Lower leg skin (tissue), 4 donors: ENCODE measurements at regions not wholly inside any gene's neighbourhood (a gene's known extent, or its start where the extent isn't known, plus 50 kb on each side); places are given as distances from the start of the nearest gene placed in this dataset.

Source experiments
- DNase-seq, 2 donors: peaks; one replicate each; pipeline ENCODE4 v3.0.0-alpha.2; 2019; ENCODE audit warnings: low spot score in 2 of 2
- H3K4me3 ChIP-seq: fragments of 200-600 bp; sonication (generic); 2 replicates; pipeline ENCODE4 v1.5.1; 2017; ENCODE audit warnings: mild to moderate bottlenecking, low read depth; ENCODE audit not compliant: poor library complexity, severe bottlenecking
- POLR2A ChIP-seq, 2 donors: fragments of 450-650 bp; IDR thresholded peaks; one replicate each; pipeline ENCODE4 v1.6.1; 2016 to 2017; ENCODE audit warnings: antibody characterized with exemption in 2 of 2, mild to moderate bottlenecking in 1 of 2, moderate library complexity in 1 of 2
- WGBS, 2 donors: methylation state at CpG; one replicate each; pipeline ENCODE4 v1.1.5; 2018; 5-methylcytosine and 5-hydroxymethylcytosine counted together
- intact Hi-C: fragments of 100-400 bp; cut with DNase I; formaldehyde crosslinking; loops from one replicate; pipeline ENCODE4 v1.15.0; 2023; ENCODE audit warnings: low total_unique reads
- TF ChIP-seq, protein P1 (sequence below), 3 donors: fragments of 450-650 bp; IDR thresholded peaks; one replicate each; pipeline ENCODE4 v1.5.1; 2016; ENCODE audit warnings: antibody characterized with exemption in 3 of 3, mild to moderate bottlenecking in 3 of 3, moderate library complexity in 2 of 3

DNA sequence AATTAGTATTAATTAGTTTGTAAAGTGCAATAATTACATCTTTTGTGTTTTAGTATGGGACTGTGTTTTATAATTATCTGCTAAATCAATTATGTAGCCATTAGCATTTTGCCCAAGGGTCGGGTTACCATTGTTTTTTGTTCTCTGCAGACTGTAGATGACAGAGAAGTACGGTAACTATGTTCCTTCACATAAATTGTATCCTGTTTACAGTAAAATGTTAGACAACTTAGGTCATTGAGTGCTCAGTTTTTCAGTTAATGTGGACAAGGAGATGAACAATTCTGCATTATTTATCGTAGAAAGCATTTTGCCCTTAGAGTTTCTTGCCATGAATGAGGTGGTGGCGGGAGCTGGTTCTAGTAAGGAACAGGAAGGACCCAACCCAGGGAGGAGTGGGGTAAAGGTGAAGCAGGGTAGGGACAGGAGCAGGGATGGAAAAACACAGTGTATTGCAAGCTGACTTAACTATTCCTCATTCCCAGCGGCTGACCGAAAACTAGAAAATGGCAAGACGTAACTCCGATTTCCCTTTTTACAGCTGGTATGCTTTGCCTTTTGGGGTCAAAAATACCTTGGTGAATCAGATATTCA, 243.7 kb upstream of the SLC24A2 start:
- DNase-seq = no peak
- intact Hi-C loops = no loop called here
- TF ChIP-seq POLR2A (IDR thresholded peaks at IDR 0.05) = no peak
- TF ChIP-seq, protein P1, sequence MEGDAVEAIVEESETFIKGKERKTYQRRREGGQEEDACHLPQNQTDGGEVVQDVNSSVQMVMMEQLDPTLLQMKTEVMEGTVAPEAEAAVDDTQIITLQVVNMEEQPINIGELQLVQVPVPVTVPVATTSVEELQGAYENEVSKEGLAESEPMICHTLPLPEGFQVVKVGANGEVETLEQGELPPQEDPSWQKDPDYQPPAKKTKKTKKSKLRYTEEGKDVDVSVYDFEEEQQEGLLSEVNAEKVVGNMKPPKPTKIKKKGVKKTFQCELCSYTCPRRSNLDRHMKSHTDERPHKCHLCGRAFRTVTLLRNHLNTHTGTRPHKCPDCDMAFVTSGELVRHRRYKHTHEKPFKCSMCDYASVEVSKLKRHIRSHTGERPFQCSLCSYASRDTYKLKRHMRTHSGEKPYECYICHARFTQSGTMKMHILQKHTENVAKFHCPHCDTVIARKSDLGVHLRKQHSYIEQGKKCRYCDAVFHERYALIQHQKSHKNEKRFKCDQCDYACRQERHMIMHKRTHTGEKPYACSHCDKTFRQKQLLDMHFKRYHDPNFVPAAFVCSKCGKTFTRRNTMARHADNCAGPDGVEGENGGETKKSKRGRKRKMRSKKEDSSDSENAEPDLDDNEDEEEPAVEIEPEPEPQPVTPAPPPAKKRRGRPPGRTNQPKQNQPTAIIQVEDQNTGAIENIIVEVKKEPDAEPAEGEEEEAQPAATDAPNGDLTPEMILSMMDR (IDR thresholded peaks at IDR 0.05) = no peak
- no peak overlapping the region for H3K4me3 ChIP-seq
- WGBS, 2 donors = 80 to 83% methylated on average over 8 of the region's 8 CpGs

DNA sequence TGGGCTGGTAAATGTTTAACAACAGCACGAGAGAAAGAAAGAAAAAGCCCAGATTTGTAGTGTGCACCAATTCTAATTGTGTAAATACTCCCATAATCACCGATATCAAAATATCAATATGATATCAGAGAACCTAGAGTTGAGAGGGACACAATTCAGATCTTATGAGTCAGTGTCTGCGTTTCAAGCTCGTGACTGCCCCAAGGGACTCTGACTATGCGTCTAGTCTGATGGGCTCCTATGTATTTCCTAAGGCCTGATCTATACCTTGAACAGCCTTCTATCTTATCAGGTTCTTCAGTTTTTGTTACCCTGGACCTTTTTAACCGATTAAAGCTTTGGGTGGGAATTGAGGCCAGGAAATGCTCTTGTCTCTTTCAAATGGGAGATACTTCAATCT, 243.0 kb upstream of the SLC24A2 start:
- WGBS, 2 donors = 72 to 92% methylated on average over 6 of the region's 6 CpGs
- no peak for DNase-seq
- intact Hi-C loops = no loop called here
- no peak overlapping the region for H3K4me3 ChIP-seq
- no peak for TF ChIP-seq POLR2A (IDR thresholded peaks at IDR 0.05)
- TF ChIP-seq, protein P1 (IDR thresholded peaks at IDR 0.05) = no peak

DNA sequence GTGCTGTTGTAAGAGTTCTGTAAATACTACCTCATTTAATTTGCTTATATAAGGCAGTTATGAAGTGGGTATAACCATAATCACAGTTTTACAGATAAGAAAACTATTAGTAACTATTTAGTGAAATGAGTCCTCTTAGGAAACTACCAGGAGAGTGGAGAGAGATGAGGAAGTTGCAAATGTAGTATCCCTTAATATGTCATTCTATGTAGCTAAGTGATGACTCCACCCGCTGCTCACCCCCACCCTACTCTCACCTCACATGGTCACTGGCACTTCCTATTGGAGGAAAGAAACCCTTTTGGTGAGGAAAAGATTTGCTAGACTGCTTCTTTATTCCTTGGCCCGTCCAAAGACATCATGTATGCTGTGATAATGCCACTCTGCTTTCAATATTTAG, 241.8 kb upstream of the SLC24A2 start:
- intact Hi-C loops = no loop called here
- DNase-seq = no peak
- no peak for TF ChIP-seq POLR2A (IDR thresholded peaks at IDR 0.05)
- TF ChIP-seq, protein P1 (IDR thresholded peaks at IDR 0.05) = no peak
- 89 to 93% methylated on average over 2 of the region's 2 CpGs for WGBS, 2 donors
- no peak overlapping the region for H3K4me3 ChIP-seq

DNA sequence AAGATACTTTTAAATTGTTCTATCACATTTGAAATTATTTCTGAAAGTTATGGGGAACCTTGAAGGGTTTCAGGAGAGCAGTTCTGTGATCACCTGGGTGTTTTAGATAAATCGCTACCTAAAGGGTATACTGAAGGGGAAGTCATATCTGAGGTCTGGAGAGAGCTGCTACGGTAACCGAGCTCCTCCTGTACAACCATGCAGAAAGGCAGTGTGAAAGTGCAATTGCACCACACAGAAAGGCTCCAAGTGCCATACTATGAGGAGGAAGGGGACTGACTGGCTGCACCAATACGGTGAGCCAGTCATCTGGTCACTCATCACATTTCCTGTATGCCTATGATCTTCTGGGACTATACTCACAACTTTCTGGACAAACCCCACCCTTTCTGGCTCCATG, 241.4 kb upstream of the SLC24A2 start:
- no peak for DNase-seq
- WGBS, 2 donors = 89 to 90% methylated on average over 4 of the region's 4 CpGs
- TF ChIP-seq POLR2A (IDR thresholded peaks at IDR 0.05) = no peak
- TF ChIP-seq, protein P1 (IDR thresholded peaks at IDR 0.05) = no peak
- intact Hi-C loops = no loop called here
- no peak overlapping the region for H3K4me3 ChIP-seq

DNA sequence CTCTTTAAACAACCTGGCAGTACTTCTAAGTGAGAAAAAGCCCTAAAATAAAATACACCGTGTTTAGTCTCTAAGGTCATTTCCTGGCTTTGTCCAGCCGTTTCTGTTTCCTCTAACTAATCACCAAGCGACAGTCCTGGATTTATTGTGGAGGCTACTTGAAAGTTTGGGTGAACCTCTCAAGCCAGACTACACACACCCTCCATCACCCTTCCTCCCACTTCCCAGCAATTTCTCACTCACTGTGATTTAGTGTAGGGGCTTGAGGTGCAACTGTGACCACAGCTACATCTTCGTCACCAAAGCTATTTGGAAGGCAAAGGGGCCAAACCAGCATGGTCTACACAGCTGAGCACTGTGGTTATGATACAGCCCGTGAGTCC, 240.0 kb upstream of the SLC24A2 start:
- WGBS, 2 donors = 58 to 67% methylated on average over 5 of the region's 5 CpGs
- no peak for TF ChIP-seq POLR2A (IDR thresholded peaks at IDR 0.05)
- TF ChIP-seq, protein P1 (IDR thresholded peaks at IDR 0.05) = no peak
- H3K4me3 ChIP-seq = no peak overlapping the region
- intact Hi-C loops = no loop called here
- no peak for DNase-seq

DNA sequence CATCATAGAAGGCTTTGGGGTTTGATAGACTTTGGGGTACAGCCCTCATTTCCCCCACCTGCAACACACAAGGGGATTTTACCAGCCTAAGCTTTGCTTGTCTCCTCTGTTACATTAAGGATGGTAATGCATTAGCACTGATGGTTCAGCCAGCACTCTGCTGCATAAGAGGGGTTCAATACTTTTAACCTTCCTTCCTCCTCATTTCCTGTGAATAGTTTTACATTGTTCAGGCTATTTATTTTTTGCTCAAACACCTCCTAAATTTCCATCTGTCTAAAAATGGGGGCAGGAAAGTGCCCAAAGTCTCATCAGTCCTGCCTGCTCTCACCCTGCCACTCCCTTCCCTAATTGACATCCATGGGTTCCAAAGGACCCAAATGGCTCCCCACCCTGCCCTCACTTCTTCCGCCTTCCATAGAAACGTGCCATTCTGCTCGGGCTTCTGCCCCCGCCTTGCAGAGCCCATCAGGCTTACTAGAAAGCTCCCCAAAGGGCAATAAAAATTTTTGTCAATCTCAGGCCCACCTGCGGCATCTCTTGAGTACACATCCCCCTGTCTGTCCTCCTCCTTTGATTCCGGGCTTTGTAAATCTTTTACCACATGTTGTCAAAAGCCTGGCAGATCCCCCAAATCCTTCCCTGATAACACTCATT, 239.5 kb upstream of the SLC24A2 start:
- TF ChIP-seq POLR2A (IDR thresholded peaks at IDR 0.05) = no peak
- TF ChIP-seq, protein P1 (IDR thresholded peaks at IDR 0.05) = no peak
- intact Hi-C loops = no loop called here
- WGBS, 2 donors = 58 to 59% methylated on average over 6 of the region's 6 CpGs
- DNase-seq = no peak
- no peak overlapping the region for H3K4me3 ChIP-seq
